HepG2 (cell line): ENCODE measurements at regions not wholly inside any gene's neighbourhood (a gene's known extent, or its start where the extent isn't known, plus 50 kb on each side); places are given as distances from the start of the nearest gene placed in this dataset.

Experiments used
- ATAC-seq: fragments of 200-7000 bp; cut with Tn5 transposase; 3 replicates; pipeline ENCODE4 v1.9.1; 2020; ENCODE audit warnings: mild to moderate bottlenecking, moderate library complexity
- BruUV-seq: library from RNA; stranded (reverse); fragments of 400-500 nt; replicated peaks from 2 replicates; lab custom pipeline; 2021; lab: Mats Ljungman, UMichigan
- CTCF ChIA-PET: fragments of 300-600 bp; formaldehyde crosslinking; extraction: SDS; loops from one replicate; lab custom pipeline; 2021; ENCODE audit warnings: low total read pairs, inconsistent platforms, low intra/inter-chr PET ratio; lab: Yijun Ruan, JAX
- POLR2A ChIA-PET: fragments of 350-600 bp; sonication (Branson Sonifier 250); formaldehyde crosslinking; loops from one replicate; lab custom pipeline; 2020; ENCODE audit warnings: antibody characterized with exemption, inconsistent platforms; lab: Yijun Ruan, JAX
- DNase-seq: peaks from one replicate; pipeline ENCODE4 v3.0.0-alpha.2; 2015; ENCODE audit warnings: low spot score
- FAIRE-seq: peaks from 3 replicates; lab custom pipeline; 2011; peaks lifted over from hg19 to GRCh38; lab: Jason Lieb, UNC
- H2AFZ ChIP-seq: one replicate; pipeline ENCODE4 v1.6.1; 2011; ENCODE audit warnings: low read length, inconsistent platforms
- H3K27ac ChIP-seq: fragments of 300-600 bp; 3 replicates; pipeline ENCODE4 v1.8.0; 2011; ENCODE audit warnings: mixed run types, mild to moderate bottlenecking, mixed read lengths, low read length, inconsistent platforms; ENCODE audit not compliant: insufficient read depth; ENCODE audit errors: extremely low read length
- H3K27me3 ChIP-seq, 2 experiments: fragments of 200-600 bp in 1 of 2; 2 replicates in 1 of 2; 3 replicates in 1 of 2; pipeline versions ENCODE4 v1.6.0 to v1.8.0; 2011; ENCODE audit warnings: low read length in 2 of 2, mild to moderate bottlenecking in 2 of 2, moderate library complexity in 2 of 2, inconsistent platforms in 1 of 2; ENCODE audit not compliant: insufficient read depth in 2 of 2, control insufficient read depth in 1 of 2
- H3K36me3 ChIP-seq, 2 experiments: fragments of 200-600 bp in 1 of 2; replicated peaks in 1 of 2; 2 replicates in 1 of 2; 3 replicates in 1 of 2; pipeline versions ENCODE4 v1.5.1 to v1.8.0; 2011; ENCODE audit warnings: low read length in 2 of 2, inconsistent platforms in 1 of 2; ENCODE audit not compliant: insufficient read depth in 2 of 2, control insufficient read depth in 1 of 2
- H3K4me1 ChIP-seq: 2 replicates; pipeline ENCODE4 v1.5.1; 2012; ENCODE audit warnings: low read length, inconsistent platforms; ENCODE audit not compliant: insufficient read depth
- H3K4me2 ChIP-seq: 2 replicates; pipeline ENCODE4 v1.6.0; 2011; ENCODE audit warnings: low read depth, low read length, inconsistent platforms
- H3K4me3 ChIP-seq, 3 experiments: fragments of 200-600 bp in 1 of 3; sonication (generic), shearing (Covaris generic) in 1 of 3; replicated peaks in 1 of 3; 2 replicates each; pipeline ENCODE4 v1.5.1; 2011 to 2016; ENCODE audit warnings: low read length in 3 of 3, inconsistent platforms in 2 of 3, low read depth in 2 of 3, mild to moderate bottlenecking in 2 of 3, control low read depth in 1 of 3, mixed read lengths in 1 of 3; ENCODE audit not compliant: insufficient read depth in 1 of 3
- H3K79me2 ChIP-seq: one replicate; pipeline ENCODE4 v1.6.1; 2011; ENCODE audit warnings: low read length, inconsistent platforms; ENCODE audit not compliant: insufficient read depth
- H3K9ac ChIP-seq: 2 replicates; pipeline ENCODE4 v1.6.0; 2011; ENCODE audit warnings: mild to moderate bottlenecking, low read depth, low read length, inconsistent platforms; ENCODE audit not compliant: insufficient read depth
- H3K9me3 ChIP-seq: 2 replicates; pipeline ENCODE4 v1.5.1; 2012; ENCODE audit warnings: mild to moderate bottlenecking, low read length
- H4K20me1 ChIP-seq: 2 replicates; pipeline ENCODE4 v1.6.0; 2011; ENCODE audit warnings: inconsistent platforms, mild to moderate bottlenecking, low read length, moderate library complexity; ENCODE audit not compliant: insufficient read depth
- ETV6 ChIP-seq: sonication (generic); formaldehyde crosslinking; conservative IDR thresholded peaks from 2 replicates; pipeline ENCODE4 v1.4.0; 2020; ENCODE audit warnings: missing genetic modification reagents
- FOXK2 ChIP-seq: fragments of 450-650 bp; IDR thresholded peaks from 2 replicates; pipeline ENCODE4 v1.6.1; 2016
- GZF1 ChIP-seq: sonication (generic); formaldehyde crosslinking; IDR thresholded peaks from 2 replicates; pipeline ENCODE4 v1.5.1; 2020; ENCODE audit warnings: mild to moderate bottlenecking, missing genetic modification reagents
- MTF1 ChIP-seq: sonication (generic); formaldehyde crosslinking; IDR thresholded peaks from 2 replicates; pipeline ENCODE4 v1.5.0; 2020; ENCODE audit warnings: missing genetic modification reagents
- SIN3A ChIP-seq: IDR thresholded peaks from 2 replicates; pipeline ENCODE4 v1.6.1; 2011; ENCODE audit warnings: low read depth, mild to moderate bottlenecking, control low read depth, low read length, borderline replicate concordance
- SP2 ChIP-seq: sonication (generic); formaldehyde crosslinking; IDR thresholded peaks from 2 replicates; pipeline ENCODE4 v1.5.1; 2020; ENCODE audit warnings: mild to moderate bottlenecking, missing genetic modification reagents
- ZFP90 ChIP-seq: sonication (generic); formaldehyde crosslinking; IDR thresholded peaks from 2 replicates; pipeline ENCODE4 v1.8.0; 2022; ENCODE audit warnings: missing genetic modification reagents, mild to moderate bottlenecking, inconsistent platforms, borderline replicate concordance
- ZNF121 ChIP-seq: sonication (generic); formaldehyde crosslinking; IDR thresholded peaks from 2 replicates; pipeline ENCODE4 v1.5.0; 2020; ENCODE audit warnings: mild to moderate bottlenecking, missing genetic modification reagents
- ZNF292 ChIP-seq: sonication (generic); formaldehyde crosslinking; IDR thresholded peaks from 2 replicates; pipeline ENCODE4 v1.8.1; 2022; ENCODE audit warnings: mild to moderate bottlenecking, low read depth, missing genetic modification reagents, borderline replicate concordance
- WGBS: methylation state at CpG from one replicate; pipeline ENCODE4 v1.1.6; 2017; ENCODE audit warnings: low lambda C conversion rate; 5-methylcytosine and 5-hydroxymethylcytosine counted together
- in situ Hi-C: cut with HindIII; loops from 2 replicates; pipeline ENCODE4 v1.10.0; 2017; ENCODE audit warnings: low pct_unique_long_range_greater_than_20kb; ENCODE audit not compliant: extremely low pct_ligation_motif_present
- intact Hi-C: fragments of 100-400 bp; cut with micrococcal nuclease; formaldehyde crosslinking; loops from one replicate; pipeline ENCODE4 v1.10.0; 2022; ENCODE audit not compliant: unreplicated experiment

DNA sequence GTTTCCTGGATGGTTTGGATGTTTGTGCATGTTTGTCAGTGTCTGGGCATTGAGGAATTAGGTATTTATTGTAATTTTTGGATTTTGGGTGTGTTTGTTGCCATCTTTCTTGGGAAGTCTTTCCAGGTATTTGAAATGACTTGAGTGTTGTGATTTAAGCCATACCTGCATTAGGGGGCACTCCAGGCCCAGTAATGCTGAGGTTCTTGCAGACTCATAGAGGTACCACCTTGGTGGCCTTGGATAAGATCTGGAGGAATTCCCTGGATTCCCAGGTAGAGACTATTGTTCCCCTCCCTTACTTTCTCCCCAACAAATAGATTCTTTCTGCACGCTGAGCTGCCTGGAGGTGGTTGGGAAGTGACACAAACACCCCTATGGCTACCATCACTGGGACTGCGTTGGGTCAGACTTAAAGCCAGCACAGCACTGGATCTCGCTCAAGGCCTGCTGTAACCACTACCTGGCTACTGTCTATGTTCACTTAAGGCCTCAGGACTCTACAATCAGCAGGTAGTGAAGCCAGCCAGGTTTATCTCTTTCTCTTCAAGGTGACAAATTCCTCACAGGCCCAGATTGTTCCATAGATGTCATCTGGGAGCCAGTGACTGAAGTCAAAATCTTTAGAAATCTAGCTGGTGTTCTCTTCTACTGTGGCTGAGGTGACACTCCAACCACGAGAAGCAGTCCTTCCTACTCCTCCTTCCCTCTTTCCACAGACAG, 643.6 kb downstream of the PDHA2 start:
- H2AFZ ChIP-seq = no peak overlapping the region
- WGBS = 0% methylated on average over 3 of the region's 4 CpGs
- H4K20me1 ChIP-seq = no peaks in the 10 kb centered on the region
- H3K79me2 ChIP-seq = no peaks in the 10 kb centered on the region
- FAIRE-seq (no peak), ATAC-seq (no peak), DNase-seq (no peak)
- H3K27ac ChIP-seq = no peak overlapping the region
- no peaks in the 10 kb centered on the region for H3K36me3 ChIP-seq
- no peak for TF ChIP-seq MTF1 (CRISPR knock-in tag)
- no peak for TF ChIP-seq ETV6 (CRISPR knock-in tag)
- H3K27me3 ChIP-seq = no peaks in the 10 kb centered on the region
- H3K4me1 ChIP-seq = no peaks in the 10 kb centered on the region
- H3K4me3 ChIP-seq = no peak overlapping the region
- POLR2A ChIA-PET = no interaction called here
- H3K9ac ChIP-seq = no peak overlapping the region
- in situ Hi-C loops (no loop called here), intact Hi-C loops (no loop called here)
- peaks cover 76% of the 10 kb centered on the region for H3K9me3 ChIP-seq
- no TSS peak for BruUV-seq
- H3K4me2 ChIP-seq = no peak overlapping the region
- CTCF ChIA-PET = no interaction called here

DNA sequence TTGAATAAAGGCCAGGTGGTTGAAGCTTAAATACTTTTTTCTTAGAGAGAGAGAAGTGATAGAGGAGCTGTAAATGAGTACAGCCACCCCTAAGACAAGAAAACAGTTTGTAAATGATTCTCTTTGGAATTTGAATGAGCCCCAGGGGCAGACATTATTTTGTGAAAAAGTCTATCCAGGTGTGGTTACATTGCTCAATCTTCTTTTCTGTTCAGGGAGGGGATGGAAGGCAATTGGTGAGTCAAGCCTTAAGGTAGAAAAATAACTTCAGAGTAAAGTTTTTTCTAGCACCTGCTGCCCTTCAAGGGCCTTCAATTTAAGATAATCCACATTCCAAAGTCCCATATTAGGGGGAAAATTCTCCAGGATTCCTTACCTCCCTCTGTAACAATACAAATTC, 646.7 kb downstream of the PDHA2 start:
- H3K4me3 ChIP-seq = no peak overlapping the region
- ATAC-seq = no peak
- H4K20me1 ChIP-seq = no peaks in the 10 kb centered on the region
- no peaks in the 10 kb centered on the region for H3K36me3 ChIP-seq
- TF ChIP-seq GZF1 (CRISPR knock-in tag) = no peak
- no peak for TF ChIP-seq ZNF292 (CRISPR knock-in tag)
- TF ChIP-seq ZNF121 = no peak
- TF ChIP-seq SIN3A = no peak
- no peak for TF ChIP-seq SP2 (CRISPR knock-in tag)
- no peak for TF ChIP-seq FOXK2
- no peak for TF ChIP-seq ZFP90 (CRISPR knock-in tag)
- DNase-seq = no peak
- in situ Hi-C loops = no loop called here
- no peak overlapping the region for H3K9ac ChIP-seq
- H3K27me3 ChIP-seq = no peaks in the 10 kb centered on the region
- H3K4me1 ChIP-seq = no peaks in the 10 kb centered on the region
- H3K4me2 ChIP-seq = no peak overlapping the region
- no peaks in the 10 kb centered on the region for H3K79me2 ChIP-seq
- intact Hi-C loops = no loop called here
- ChIA-PET POLR2A (no interaction called here), CTCF (no interaction called here)
- peaks cover 77% of the 10 kb centered on the region for H3K9me3 ChIP-seq
- no TSS peak for BruUV-seq
- H2AFZ ChIP-seq = no peak overlapping the region
- no peak for FAIRE-seq
- no peak overlapping the region for H3K27ac ChIP-seq
